Hepatocyte (in vitro differentiated cells): ENCODE measurements at regions not wholly inside any gene's neighbourhood (a gene's known extent, or its start where the extent isn't known, plus 50 kb on each side); places are given as distances from the start of the nearest gene placed in this dataset.

Source experiments
- DNase-seq: peaks from one replicate; pipeline ENCODE4 v3.0.0-alpha.2; 2016; ENCODE audit warnings: low spot score
- H2AFZ ChIP-seq: fragments of 200-600 bp; sonication (generic); 2 replicates; pipeline ENCODE4 v1.6.0; 2016; ENCODE audit warnings: antibody characterized with exemption, mild to moderate bottlenecking
- H3K27ac ChIP-seq: fragments of 200-600 bp; sonication (generic); 2 replicates; pipeline ENCODE4 v1.5.1; 2016; ENCODE audit warnings: mild to moderate bottlenecking
- H3K27me3 ChIP-seq: fragments of 200-600 bp; sonication (generic); 2 replicates; pipeline ENCODE4 v1.6.1; 2016
- H3K36me3 ChIP-seq: fragments of 200-600 bp; sonication (generic); replicated peaks from 2 replicates; pipeline ENCODE4 v1.5.1; 2016; ENCODE audit warnings: low read depth; ENCODE audit not compliant: insufficient read depth
- H3K4me1 ChIP-seq: fragments of 200-600 bp; sonication (generic); 2 replicates; pipeline ENCODE4 v1.5.1; 2016; ENCODE audit warnings: mild to moderate bottlenecking, moderate library complexity; ENCODE audit not compliant: insufficient read depth
- H3K4me2 ChIP-seq: fragments of 200-600 bp; sonication (generic); 2 replicates; pipeline ENCODE4 v1.6.0; 2016
- H3K4me3 ChIP-seq: fragments of 200-600 bp; sonication (generic); 2 replicates; pipeline ENCODE4 v1.5.1; 2016; ENCODE audit warnings: mild to moderate bottlenecking
- H3K79me2 ChIP-seq: fragments of 200-600 bp; sonication (generic); 2 replicates; pipeline ENCODE4 v1.6.0; 2017; ENCODE audit warnings: mild to moderate bottlenecking
- H3K9me2 ChIP-seq: fragments of 200-600 bp; sonication (generic); replicated peaks from 2 replicates; pipeline ENCODE4 v1.6.0; 2017; ENCODE audit warnings: mild to moderate bottlenecking; ENCODE audit not compliant: insufficient read depth
- H3K9me3 ChIP-seq: fragments of 200-600 bp; sonication (generic); 2 replicates; pipeline ENCODE4 v1.5.1; 2016; ENCODE audit warnings: low read depth, mild to moderate bottlenecking
- H4K20me1 ChIP-seq: fragments of 200-600 bp; sonication (generic); 2 replicates; pipeline ENCODE4 v1.6.0; 2016; ENCODE audit warnings: mild to moderate bottlenecking; ENCODE audit not compliant: insufficient read depth, poor library complexity, severe bottlenecking
- EZH2 ChIP-seq: fragments of 200-600 bp; sonication (generic); IDR thresholded peaks from 2 replicates; pipeline ENCODE4 v1.6.1; 2016; ENCODE audit warnings: antibody characterized with exemption, mild to moderate bottlenecking, borderline replicate concordance
- EZH2phosphoT487 ChIP-seq: fragments of 200-600 bp; sonication (generic); IDR thresholded peaks from one replicate; pipeline ENCODE4 v1.6.1; 2018; ENCODE audit warnings: antibody characterized with exemption, mild to moderate bottlenecking, low read depth, moderate library complexity; ENCODE audit not compliant: unreplicated experiment, severe bottlenecking
- WGBS: methylation state at CpG from one replicate; pipeline ENCODE4 v1.1.6; 2016; ENCODE audit warnings: low lambda C conversion rate; ENCODE audit errors: missing lambda C conversion rate; 5-methylcytosine and 5-hydroxymethylcytosine counted together
- TF ChIP-seq, protein P1 (sequence below): fragments of 200-600 bp; sonication (generic); IDR thresholded peaks from 2 replicates; pipeline ENCODE4 v1.5.1; 2016; ENCODE audit warnings: antibody characterized with exemption, mild to moderate bottlenecking; ENCODE audit not compliant: poor library complexity

DNA sequence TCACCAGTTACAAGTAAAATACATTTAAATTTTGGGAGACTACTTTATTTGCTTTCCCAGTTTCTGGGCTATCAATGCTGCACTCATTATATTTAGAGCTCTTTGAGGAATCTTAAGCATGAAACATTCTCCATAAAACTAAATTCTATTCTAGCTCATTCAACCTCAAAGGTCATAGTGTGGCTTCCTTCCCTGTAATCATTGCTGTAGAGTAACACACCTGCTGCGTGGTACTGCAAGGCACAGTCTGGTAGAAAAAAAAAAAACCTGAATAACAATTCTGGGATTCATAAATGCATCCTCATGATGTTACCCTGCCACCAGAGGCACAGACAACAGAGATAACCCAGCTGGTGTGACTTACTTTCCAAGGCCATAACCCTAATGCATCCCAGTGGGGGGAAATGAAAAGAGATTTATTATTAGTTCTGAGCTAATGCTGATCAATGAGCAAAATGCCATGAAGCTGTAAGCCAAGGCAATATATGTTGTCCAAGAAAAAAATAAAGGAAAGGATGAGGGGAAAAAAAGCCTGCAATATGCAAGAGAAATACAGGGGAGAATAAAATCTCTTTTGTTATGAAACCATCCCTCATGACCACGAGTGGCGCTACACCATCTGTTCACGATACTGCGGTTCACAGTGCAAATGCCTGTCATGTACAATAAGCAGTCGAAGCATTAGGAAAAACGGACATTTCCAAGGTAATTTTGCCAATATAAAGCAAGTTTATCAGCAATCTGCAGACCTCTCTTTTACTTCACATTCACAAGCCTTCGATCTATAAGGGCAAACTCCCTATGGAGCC, 1481.6 kb upstream of the PIK3C3 start:
- Histone ChIP-seq H4K20me1 (no peaks in the 10 kb centered on the region), H3K27me3 (no peaks in the 10 kb centered on the region), H3K36me3 (no peaks in the 10 kb centered on the region), H2AFZ (no peak overlapping the region), H3K9me2 (no peaks in the 10 kb centered on the region), H3K4me1 (no peaks in the 10 kb centered on the region), H3K4me3 (no peak overlapping the region), H3K79me2 (no peaks in the 10 kb centered on the region), H3K9me3 (no peaks in the 10 kb centered on the region), H3K27ac (no peak overlapping the region), H3K4me2 (no peak overlapping the region)
- WGBS, result 91% methylated on average over 8 of the region's 8 CpGs
- no peak for DNase-seq
- TF ChIP-seq, protein P1, sequence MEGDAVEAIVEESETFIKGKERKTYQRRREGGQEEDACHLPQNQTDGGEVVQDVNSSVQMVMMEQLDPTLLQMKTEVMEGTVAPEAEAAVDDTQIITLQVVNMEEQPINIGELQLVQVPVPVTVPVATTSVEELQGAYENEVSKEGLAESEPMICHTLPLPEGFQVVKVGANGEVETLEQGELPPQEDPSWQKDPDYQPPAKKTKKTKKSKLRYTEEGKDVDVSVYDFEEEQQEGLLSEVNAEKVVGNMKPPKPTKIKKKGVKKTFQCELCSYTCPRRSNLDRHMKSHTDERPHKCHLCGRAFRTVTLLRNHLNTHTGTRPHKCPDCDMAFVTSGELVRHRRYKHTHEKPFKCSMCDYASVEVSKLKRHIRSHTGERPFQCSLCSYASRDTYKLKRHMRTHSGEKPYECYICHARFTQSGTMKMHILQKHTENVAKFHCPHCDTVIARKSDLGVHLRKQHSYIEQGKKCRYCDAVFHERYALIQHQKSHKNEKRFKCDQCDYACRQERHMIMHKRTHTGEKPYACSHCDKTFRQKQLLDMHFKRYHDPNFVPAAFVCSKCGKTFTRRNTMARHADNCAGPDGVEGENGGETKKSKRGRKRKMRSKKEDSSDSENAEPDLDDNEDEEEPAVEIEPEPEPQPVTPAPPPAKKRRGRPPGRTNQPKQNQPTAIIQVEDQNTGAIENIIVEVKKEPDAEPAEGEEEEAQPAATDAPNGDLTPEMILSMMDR, result no peak
- no peak for TF ChIP-seq EZH2
- no peak for TF ChIP-seq EZH2phosphoT487

DNA sequence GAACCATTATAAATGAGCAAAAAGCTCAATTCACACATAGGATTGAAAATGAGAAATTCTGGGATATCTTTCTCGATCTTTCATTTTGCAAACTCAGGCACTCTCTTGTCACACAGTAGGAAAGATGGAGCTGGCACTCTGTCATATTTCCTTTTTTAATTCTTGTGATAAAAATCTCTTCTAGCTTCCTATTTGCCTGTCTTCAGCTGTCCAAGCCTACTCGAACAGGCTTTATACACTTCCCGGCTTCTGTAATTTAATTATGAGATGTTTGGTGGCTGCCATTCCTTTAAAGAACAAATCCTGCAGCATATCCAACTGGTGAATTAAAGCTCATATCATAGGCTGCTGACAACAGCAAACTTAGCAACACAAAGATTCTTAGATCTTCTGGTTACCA, 1484.3 kb upstream of the PIK3C3 start:
- TF ChIP-seq EZH2phosphoT487 (no peak), EZH2 (no peak)
- TF ChIP-seq, protein P1, result no peak
- no peak for DNase-seq
- Histone ChIP-seq H3K4me1 (no peaks in the 10 kb centered on the region), H3K4me3 (no peak overlapping the region), H4K20me1 (no peaks in the 10 kb centered on the region), H3K4me2 (no peak overlapping the region), H3K27me3 (no peaks in the 10 kb centered on the region), H2AFZ (no peak overlapping the region), H3K27ac (no peak overlapping the region), H3K36me3 (no peaks in the 10 kb centered on the region), H3K9me2 (no peaks in the 10 kb centered on the region), H3K9me3 (no peaks in the 10 kb centered on the region), H3K79me2 (no peaks in the 10 kb centered on the region)
- WGBS, result 78% methylated on average over 3 of the region's 3 CpGs

DNA sequence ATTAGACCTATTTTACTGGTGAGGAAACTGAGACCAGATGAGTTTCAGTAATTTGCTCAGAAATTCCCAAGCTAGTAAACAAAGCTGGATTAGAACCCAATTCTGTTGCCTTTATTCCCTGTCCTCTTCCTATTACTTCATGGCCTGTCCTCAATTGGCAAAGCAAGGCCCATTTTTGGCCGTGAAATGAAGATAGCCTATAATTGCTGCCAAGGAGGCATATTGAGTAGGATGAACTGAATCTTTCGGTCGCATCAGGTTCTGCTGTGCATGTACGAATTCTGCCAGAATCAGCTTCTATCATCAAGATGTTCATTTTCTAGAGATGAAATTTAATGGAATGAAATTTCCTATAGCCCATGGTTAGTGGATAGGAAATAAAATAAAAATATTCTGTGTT, 1485.2 kb upstream of the PIK3C3 start:
- Histone ChIP-seq H3K36me3 (no peaks in the 10 kb centered on the region), H3K79me2 (no peaks in the 10 kb centered on the region), H3K9me2 (no peaks in the 10 kb centered on the region), H3K4me1 (no peaks in the 10 kb centered on the region), H3K9me3 (no peaks in the 10 kb centered on the region), H3K27me3 (no peaks in the 10 kb centered on the region), H2AFZ (no peak overlapping the region), H3K4me3 (no peak overlapping the region), H4K20me1 (no peaks in the 10 kb centered on the region), H3K4me2 (no peak overlapping the region), H3K27ac (no peak overlapping the region)
- no peak for DNase-seq
- 94% methylated on average over 4 of the region's 4 CpGs for WGBS
- TF ChIP-seq EZH2phosphoT487, result no peak
- no peak for TF ChIP-seq EZH2
- TF ChIP-seq, protein P1, result no peak
